ENCODE measurements at regions not wholly inside any gene's neighbourhood (a gene's known extent, or its start where the extent isn't known, plus 50 kb on each side); places are given as distances from the start of the nearest gene placed in this dataset.
"Not testable (repeated sequence)": the region's sequence is repeated elsewhere in the genome, so short reads cannot be mapped to it uniquely, and the experiment has no call there.

GRCh38 chr4:149986917-149987316 is 91.3 kb upstream of the DCLK2 start:
- DNase-seq (ENCODE audit: low read depth) = no peak

GRCh38 chr4:149987330-149988086 is 90.7 kb upstream of the DCLK2 start:
- no peak for DNase-seq (ENCODE audit: low read depth)

- DNase-seq (ENCODE audit: low read depth) = no peak
These were observed 90.2 kb upstream of the DCLK2 start for GRCh38 chr4:149988087-149988410.

GRCh38 chr4:149993030-149993429 is 85.2 kb upstream of the DCLK2 start:
- no peak for DNase-seq (ENCODE audit: low read depth)

GRCh38 chr4:149995134-149995756 is 83.0 kb upstream of the DCLK2 start:
- no peak for DNase-seq (ENCODE audit: low read depth)

GRCh38 chr4:149997881-149998421 is 80.3 kb upstream of the DCLK2 start:
- no peak for DNase-seq (ENCODE audit: low read depth)

GRCh38 chr4:149999485-150000074 is 78.7 kb upstream of the DCLK2 start:
- DNase-seq (ENCODE audit: low read depth) = peak; percentile 80

GRCh38 chr4:150001815-150002214 is 76.4 kb upstream of the DCLK2 start:
- DNase-seq (ENCODE audit: low read depth) = no peak

- DNase-seq (ENCODE audit: low read depth) = no peak
These were observed 75.7 kb upstream of the DCLK2 start for GRCh38 chr4:150002561-150002960.

GRCh38 chr4:150004481-150004880 is 73.8 kb upstream of the DCLK2 start:
- no peak for DNase-seq (ENCODE audit: low read depth)

GRCh38 chr4:150005537-150005936 is 72.7 kb upstream of the DCLK2 start:
- DNase-seq (ENCODE audit: low read depth) = no peak

- DNase-seq (ENCODE audit: low read depth) = peak; percentile 21
These were observed 72.0 kb upstream of the DCLK2 start for GRCh38 chr4:150006197-150006596.

- no peak for DNase-seq (ENCODE audit: low read depth)
These were observed 70.7 kb upstream of the DCLK2 start for GRCh38 chr4:150007512-150007911.

- DNase-seq (ENCODE audit: low read depth) = no peak
These were observed 69.7 kb upstream of the DCLK2 start for GRCh38 chr4:150008546-150008945.

GRCh38 chr4:150009533-150009932 is 68.7 kb upstream of the DCLK2 start:
- DNase-seq (ENCODE audit: low read depth) = no peak

- DNase-seq (ENCODE audit: low read depth) = peak; percentile 50
These were observed 67.6 kb upstream of the DCLK2 start for GRCh38 chr4:150010525-150011126.

GRCh38 chr4:150012851-150013360 is 65.3 kb upstream of the DCLK2 start:
- DNase-seq (ENCODE audit: low read depth) = no peak

- not testable (repeated sequence) for DNase-seq (ENCODE audit: low read depth)
These were observed 62.3 kb upstream of the DCLK2 start for GRCh38 chr4:150015910-150016309.

- DNase-seq (ENCODE audit: low read depth) = not testable (repeated sequence)
These were observed 61.6 kb upstream of the DCLK2 start for GRCh38 chr4:150016621-150017020.

GRCh38 chr4:150018257-150018656 is 60.0 kb upstream of the DCLK2 start:
- no peak for DNase-seq (ENCODE audit: low read depth)

GRCh38 chr4:150021483-150021882 is 56.8 kb upstream of the DCLK2 start:
- DNase-seq (ENCODE audit: low read depth) = no peak

GRCh38 chr4:150023489-150023888 is 54.8 kb upstream of the DCLK2 start:
- no peak for DNase-seq (ENCODE audit: low read depth)

- not testable (repeated sequence) for DNase-seq (ENCODE audit: low read depth)
These were observed 51.3 kb upstream of the DCLK2 start for GRCh38 chr4:150026987-150027386.

Data from fibroblast of the conjunctiva (primary cell).